ENCODE measurements at regions not wholly inside any gene's neighbourhood (a gene's known extent, or its start where the extent isn't known, plus 50 kb on each side); places are given as distances from the start of the nearest gene placed in this dataset.

- no peak for TF ChIP-seq KLF7 (tag by site-specific recombination; IDR thresholded peaks at IDR 0.05; ENCODE audit: borderline replicate concordance)
- no peak for TF ChIP-seq OVOL3 (tag by site-specific recombination; IDR thresholded peaks at IDR 0.05)
- no peak for TF ChIP-seq PRDM4 (tag by site-specific recombination; IDR thresholded peaks at IDR 0.05)
Observed at GRCh38 chr2:19255481-19255880, 102.9 kb downstream of the OSR1 start (continued).

- CTCF ChIA-PET: no interaction called here
- H3K4me1 ChIP-seq (ENCODE audit: control insufficient read depth, insufficient read depth, low read length): no peaks in the 10 kb centered on the region
- no peak overlapping the region for H3K4me3 ChIP-seq (ENCODE audit: low read depth, low read length)
- no peak overlapping the region for H3K27ac ChIP-seq (ENCODE audit: extremely low read depth, low read depth, low read length)
- H3K36me3 ChIP-seq (ENCODE audit: control insufficient read depth in 2 of 2, insufficient read depth in 1 of 2, low read length in 2 of 2): no peaks in the 10 kb centered on the region
- POLR2A ChIA-PET: no interaction called here
- TF ChIP-seq ZNF571 (tag by site-specific recombination; IDR thresholded peaks at IDR 0.05) (no peak), ZNF513 (tag by site-specific recombination; IDR thresholded peaks at IDR 0.05) (no peak), MEIS1 (CRISPR knock-in tag; IDR thresholded peaks at IDR 0.05; ENCODE audit: borderline replicate concordance) (no peak), ZBTB6 (tag by site-specific recombination; IDR thresholded peaks at IDR 0.05) (no peak), ZNF521 (tag by site-specific recombination; IDR thresholded peaks at IDR 0.05) (no peak), HOXD13 (CRISPR knock-in tag; IDR thresholded peaks at IDR 0.05; ENCODE audit: borderline replicate concordance) (no peak), ZNF830 (tag by site-specific recombination; IDR thresholded peaks at IDR 0.05; ENCODE audit: low read depth) (no peak), ZNF529 (tag by site-specific recombination; IDR thresholded peaks at IDR 0.05; ENCODE audit: insufficient replicate concordance) (no peak), ZNF114 (tag by site-specific recombination; IDR thresholded peaks at IDR 0.05) (no peak), GLI2 (tag by site-specific recombination; IDR thresholded peaks at IDR 0.05; ENCODE audit: borderline replicate concordance, low read depth) (no peak), ZNF350 (tag by site-specific recombination; IDR thresholded peaks at IDR 0.05) (no peak), BCL11B (tag by site-specific recombination; IDR thresholded peaks at IDR 0.05; ENCODE audit: low read depth) (no peak), PRDM4 (tag by site-specific recombination; IDR thresholded peaks at IDR 0.05) (no peak), ZNF600 (tag by site-specific recombination; IDR thresholded peaks at IDR 0.05) (no peak), ZNF155 (tag by site-specific recombination; IDR thresholded peaks at IDR 0.05) (no peak), SETDB1 (IDR thresholded peaks at IDR 0.05; ENCODE audit: insufficient read length, low read length) (no peak), ZFP41 (tag by site-specific recombination; IDR thresholded peaks at IDR 0.05; ENCODE audit: borderline replicate concordance) (no peak), ZBTB48 (tag by site-specific recombination; IDR thresholded peaks at IDR 0.05) (no peak)
- H3K9me3 ChIP-seq (ENCODE audit: control insufficient read depth, insufficient read depth, low read depth, low read length): no peaks in the 10 kb centered on the region
Observed at GRCh38 chr2:19251554-19251953, 106.9 kb downstream of the OSR1 start.

Data from HEK293 (cell line).